Panc1 (cell line): ENCODE measurements at regions not wholly inside any gene's neighbourhood (a gene's known extent, or its start where the extent isn't known, plus 50 kb on each side); places are given as distances from the start of the nearest gene placed in this dataset.

Experiments used
- ATAC-seq: fragments of 200-7000 bp; cut with Tn5 transposase; 2 replicates; pipeline ENCODE4 v1.9.1; 2020; ENCODE audit warnings: mild to moderate bottlenecking, moderate library complexity
- BruUV-seq: library from RNA; stranded (reverse); fragments of 400-500 nt; replicated peaks from 2 replicates; lab custom pipeline; 2021; lab: Mats Ljungman, UMichigan
- CTCF ChIA-PET: fragments of 300-600 bp; sonication (Branson Sonifier 250); formaldehyde crosslinking; loops from one replicate; lab custom pipeline; 2022; ENCODE audit warnings: antibody characterized with exemption; lab: Charles Lee
- POLR2A ChIA-PET: fragments of 300-600 bp; sonication (Branson Sonifier 250); formaldehyde crosslinking; loops from one replicate; lab custom pipeline; 2022; ENCODE audit warnings: antibody characterized with exemption; lab: Charles Lee
- DNase-seq: peaks from one replicate; pipeline ENCODE4 v3.0.0-alpha.2; 2010; ENCODE audit warnings: low read depth, low spot score
- H3K27ac ChIP-seq: 2 replicates; pipeline ENCODE4 v1.5.1; 2011; ENCODE audit warnings: mild to moderate bottlenecking, low read length, inconsistent platforms
- H3K27me3 ChIP-seq: fragments of 200-500 bp; sonication (Bioruptor generic); 2 replicates; pipeline ENCODE4 v1.6.0; 2014; ENCODE audit warnings: low read length, inconsistent platforms; ENCODE audit not compliant: control insufficient read depth, insufficient read depth
- H3K36me3 ChIP-seq: fragments of 200-500 bp; sonication (Bioruptor generic); 2 replicates; pipeline ENCODE4 v1.5.1; 2014; ENCODE audit warnings: inconsistent platforms, mild to moderate bottlenecking, low read length, moderate library complexity; ENCODE audit not compliant: control insufficient read depth, insufficient read depth
- H3K4me1 ChIP-seq: 2 replicates; pipeline ENCODE4 v1.5.1; 2011; ENCODE audit warnings: inconsistent platforms, mild to moderate bottlenecking, low read length, moderate library complexity; ENCODE audit not compliant: control insufficient read depth, insufficient read depth
- H3K4me3 ChIP-seq, 2 experiments: 2 replicates each; pipeline ENCODE4 v1.5.1; 2011 to 2012; ENCODE audit warnings: low read depth in 2 of 2, low read length in 2 of 2, mild to moderate bottlenecking in 2 of 2, inconsistent platforms in 1 of 2, moderate library complexity in 1 of 2
- H3K9me3 ChIP-seq: fragments of 200-500 bp; sonication (Bioruptor generic); 2 replicates; pipeline ENCODE4 v1.5.1; 2014; ENCODE audit warnings: low read depth, mild to moderate bottlenecking, inconsistent platforms, low read length, moderate library complexity; ENCODE audit not compliant: control insufficient read depth, insufficient read depth
- POLR2AphosphoS5 ChIP-seq: IDR thresholded peaks from 2 replicates; pipeline ENCODE4 v1.6.1; 2012; ENCODE audit warnings: mild to moderate bottlenecking, low read depth, low read length, moderate library complexity
- SIN3A ChIP-seq: IDR thresholded peaks from 2 replicates; pipeline ENCODE4 v1.6.1; 2012; ENCODE audit warnings: low read depth, mild to moderate bottlenecking, low read length, moderate library complexity, borderline replicate concordance; ENCODE audit not compliant: insufficient read depth
- TCF7L2 ChIP-seq: IDR thresholded peaks from 2 replicates; pipeline ENCODE4 v1.6.1; 2011; ENCODE audit warnings: mild to moderate bottlenecking, low read depth, low read length, inconsistent platforms
- in situ Hi-C: cut with HindIII; loops from 2 replicates; pipeline ENCODE4 v1.10.0; 2016; ENCODE audit warnings: low sequenced_read_pairs, low pct_unique_long_range_greater_than_20kb
- intact Hi-C: fragments of 100-400 bp; cut with micrococcal nuclease; formaldehyde crosslinking; loops from one replicate; pipeline ENCODE4 v1.10.0; 2022; ENCODE audit not compliant: unreplicated experiment
- TF ChIP-seq, protein P1 (sequence below): fragments of 450-650 bp; IDR thresholded peaks from 2 replicates; pipeline ENCODE4 v1.5.1; 2017; ENCODE audit warnings: mild to moderate bottlenecking
- TF ChIP-seq, protein P2 (sequence below), 2 experiments: IDR thresholded peaks; 2 replicates each; pipeline ENCODE4 v1.6.1; 2011 to 2012; ENCODE audit warnings: low read depth in 2 of 2, control low read depth in 1 of 2, low read length in 1 of 2, mild to moderate bottlenecking in 1 of 2, moderate library complexity in 1 of 2; ENCODE audit not compliant: insufficient read depth in 1 of 2

DNA sequence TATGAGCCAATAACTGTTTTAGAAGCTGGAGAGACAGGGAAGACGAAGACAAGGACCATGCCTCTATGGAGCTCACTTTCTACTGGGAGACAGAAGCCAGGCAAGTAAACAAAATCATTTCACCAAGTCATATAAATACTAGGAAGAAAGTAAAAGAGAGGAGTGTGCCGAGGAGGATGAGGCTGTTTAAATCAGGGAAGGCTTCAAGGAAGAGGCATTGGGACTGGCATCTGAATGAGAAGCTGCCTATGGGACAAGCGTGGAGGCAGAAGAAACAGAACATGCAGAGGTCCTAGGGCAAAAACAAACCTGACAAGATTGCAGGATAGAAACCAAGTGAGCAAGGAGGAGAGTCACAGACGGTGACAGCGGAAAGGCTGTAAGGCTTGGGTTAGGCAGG lies 68.1 kb upstream of the CPLX2 start:
- Histone ChIP-seq H3K36me3 (no peaks in the 10 kb centered on the region), H3K4me1 (peaks cover 4% of the 10 kb centered on the region), H3K9me3 (no peaks in the 10 kb centered on the region), H3K4me3 (no peak overlapping the region), H3K27me3 (peaks cover 2% of the 10 kb centered on the region; the same call in 1 of the 2 replicates), H3K27ac (no peak overlapping the region)
- ATAC-seq (no peak), DNase-seq (no peak)
- in situ Hi-C loops (no loop called here), intact Hi-C loops (no loop called here)
- no TSS peak for BruUV-seq
- CTCF ChIA-PET: no interaction called here
- POLR2A ChIA-PET: no interaction called here
- TF ChIP-seq POLR2AphosphoS5 (no peak), TCF7L2 (no peak), SIN3A (no peak)
- TF ChIP-seq, protein P1, sequence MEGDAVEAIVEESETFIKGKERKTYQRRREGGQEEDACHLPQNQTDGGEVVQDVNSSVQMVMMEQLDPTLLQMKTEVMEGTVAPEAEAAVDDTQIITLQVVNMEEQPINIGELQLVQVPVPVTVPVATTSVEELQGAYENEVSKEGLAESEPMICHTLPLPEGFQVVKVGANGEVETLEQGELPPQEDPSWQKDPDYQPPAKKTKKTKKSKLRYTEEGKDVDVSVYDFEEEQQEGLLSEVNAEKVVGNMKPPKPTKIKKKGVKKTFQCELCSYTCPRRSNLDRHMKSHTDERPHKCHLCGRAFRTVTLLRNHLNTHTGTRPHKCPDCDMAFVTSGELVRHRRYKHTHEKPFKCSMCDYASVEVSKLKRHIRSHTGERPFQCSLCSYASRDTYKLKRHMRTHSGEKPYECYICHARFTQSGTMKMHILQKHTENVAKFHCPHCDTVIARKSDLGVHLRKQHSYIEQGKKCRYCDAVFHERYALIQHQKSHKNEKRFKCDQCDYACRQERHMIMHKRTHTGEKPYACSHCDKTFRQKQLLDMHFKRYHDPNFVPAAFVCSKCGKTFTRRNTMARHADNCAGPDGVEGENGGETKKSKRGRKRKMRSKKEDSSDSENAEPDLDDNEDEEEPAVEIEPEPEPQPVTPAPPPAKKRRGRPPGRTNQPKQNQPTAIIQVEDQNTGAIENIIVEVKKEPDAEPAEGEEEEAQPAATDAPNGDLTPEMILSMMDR: no peak
- TF ChIP-seq, protein P2, sequence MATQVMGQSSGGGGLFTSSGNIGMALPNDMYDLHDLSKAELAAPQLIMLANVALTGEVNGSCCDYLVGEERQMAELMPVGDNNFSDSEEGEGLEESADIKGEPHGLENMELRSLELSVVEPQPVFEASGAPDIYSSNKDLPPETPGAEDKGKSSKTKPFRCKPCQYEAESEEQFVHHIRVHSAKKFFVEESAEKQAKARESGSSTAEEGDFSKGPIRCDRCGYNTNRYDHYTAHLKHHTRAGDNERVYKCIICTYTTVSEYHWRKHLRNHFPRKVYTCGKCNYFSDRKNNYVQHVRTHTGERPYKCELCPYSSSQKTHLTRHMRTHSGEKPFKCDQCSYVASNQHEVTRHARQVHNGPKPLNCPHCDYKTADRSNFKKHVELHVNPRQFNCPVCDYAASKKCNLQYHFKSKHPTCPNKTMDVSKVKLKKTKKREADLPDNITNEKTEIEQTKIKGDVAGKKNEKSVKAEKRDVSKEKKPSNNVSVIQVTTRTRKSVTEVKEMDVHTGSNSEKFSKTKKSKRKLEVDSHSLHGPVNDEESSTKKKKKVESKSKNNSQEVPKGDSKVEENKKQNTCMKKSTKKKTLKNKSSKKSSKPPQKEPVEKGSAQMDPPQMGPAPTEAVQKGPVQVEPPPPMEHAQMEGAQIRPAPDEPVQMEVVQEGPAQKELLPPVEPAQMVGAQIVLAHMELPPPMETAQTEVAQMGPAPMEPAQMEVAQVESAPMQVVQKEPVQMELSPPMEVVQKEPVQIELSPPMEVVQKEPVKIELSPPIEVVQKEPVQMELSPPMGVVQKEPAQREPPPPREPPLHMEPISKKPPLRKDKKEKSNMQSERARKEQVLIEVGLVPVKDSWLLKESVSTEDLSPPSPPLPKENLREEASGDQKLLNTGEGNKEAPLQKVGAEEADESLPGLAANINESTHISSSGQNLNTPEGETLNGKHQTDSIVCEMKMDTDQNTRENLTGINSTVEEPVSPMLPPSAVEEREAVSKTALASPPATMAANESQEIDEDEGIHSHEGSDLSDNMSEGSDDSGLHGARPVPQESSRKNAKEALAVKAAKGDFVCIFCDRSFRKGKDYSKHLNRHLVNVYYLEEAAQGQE (IDR thresholded peaks at IDR 0.05; ENCODE audit: insufficient read depth in 1 of 2, low read depth in 2 of 2, low read length in 1 of 2): no peak

DNA sequence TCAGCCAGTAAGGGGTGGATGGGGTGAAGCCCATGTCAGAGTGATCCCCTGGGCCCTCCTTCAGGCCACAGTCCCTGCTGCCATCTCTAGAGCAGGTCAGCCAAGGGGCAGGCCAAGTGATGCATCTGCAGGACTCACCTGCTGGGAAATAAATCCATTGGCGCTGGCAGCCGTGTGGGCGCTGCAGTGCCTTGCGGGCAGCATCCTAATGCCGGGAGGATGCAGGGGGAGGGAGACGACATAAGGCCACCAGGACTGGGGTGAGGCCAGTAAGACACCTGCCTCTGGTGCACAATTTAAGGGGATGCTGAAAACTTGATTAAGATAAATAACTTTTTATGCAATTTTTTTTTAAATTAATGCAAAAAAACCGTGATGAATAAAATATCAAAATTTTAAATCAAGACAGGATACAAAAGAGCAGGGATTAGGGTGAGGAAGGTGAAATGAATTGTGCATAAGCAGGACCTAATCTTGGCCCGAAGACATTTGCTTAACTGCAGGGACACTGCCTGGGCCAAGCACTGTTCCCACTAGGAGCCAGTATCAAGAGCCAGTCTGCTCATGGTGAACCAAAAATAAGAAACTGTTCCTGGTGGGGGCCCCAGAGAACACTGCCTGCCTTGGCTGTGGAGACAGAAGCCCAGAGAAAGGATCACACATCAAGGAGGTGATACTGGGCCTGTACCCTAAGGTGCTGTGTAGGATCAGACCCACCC lies 67.5 kb upstream of the CPLX2 start:
- no peaks in the 10 kb centered on the region for H3K36me3 ChIP-seq
- in situ Hi-C loops: no loop called here
- peaks cover 2% of the 10 kb centered on the region; the same call in 1 of the 2 replicates for H3K27me3 ChIP-seq
- ChIA-PET CTCF (no interaction called here), POLR2A (no interaction called here)
- H3K4me3 ChIP-seq: no peak overlapping the region
- no peak overlapping the region for H3K27ac ChIP-seq
- intact Hi-C loops: no loop called here
- ATAC-seq: 0 out of 2 replicates have a peak, but pooled peaks have one; percentile 62
- DNase-seq: no peak
- no TSS peak for BruUV-seq
- TF ChIP-seq, protein P2 (IDR thresholded peaks at IDR 0.05; ENCODE audit: insufficient read depth in 1 of 2, low read depth in 2 of 2, low read length in 1 of 2): 0 out of 4 replicates have a peak, but pooled peaks of 1 of the 2 experiments have one; percentile 13
- TF ChIP-seq, protein P1: no peak
- TF ChIP-seq TCF7L2 (no peak), POLR2AphosphoS5 (no peak), SIN3A (no peak)
- no peaks in the 10 kb centered on the region for H3K9me3 ChIP-seq
- H3K4me1 ChIP-seq: peaks cover 4% of the 10 kb centered on the region
